G401.6 (cell line): ENCODE measurements at regions not wholly inside any gene's neighbourhood (a gene's known extent, or its start where the extent isn't known, plus 50 kb on each side); places are given as distances from the start of the nearest gene placed in this dataset.

Source experiments
- FAIRE-seq: peaks from 2 replicates; lab custom pipeline; 2012; peaks lifted over from hg19 to GRCh38; lab: Jason Lieb, UNC

- no peak for FAIRE-seq
These were observed 52.0 kb upstream of the RPL11 start for GRCh38 chr1:23639460-23640095.

- FAIRE-seq: no peak
These were observed 52.8 kb upstream of the RPL11 start for GRCh38 chr1:23638786-23639241.

DNA sequence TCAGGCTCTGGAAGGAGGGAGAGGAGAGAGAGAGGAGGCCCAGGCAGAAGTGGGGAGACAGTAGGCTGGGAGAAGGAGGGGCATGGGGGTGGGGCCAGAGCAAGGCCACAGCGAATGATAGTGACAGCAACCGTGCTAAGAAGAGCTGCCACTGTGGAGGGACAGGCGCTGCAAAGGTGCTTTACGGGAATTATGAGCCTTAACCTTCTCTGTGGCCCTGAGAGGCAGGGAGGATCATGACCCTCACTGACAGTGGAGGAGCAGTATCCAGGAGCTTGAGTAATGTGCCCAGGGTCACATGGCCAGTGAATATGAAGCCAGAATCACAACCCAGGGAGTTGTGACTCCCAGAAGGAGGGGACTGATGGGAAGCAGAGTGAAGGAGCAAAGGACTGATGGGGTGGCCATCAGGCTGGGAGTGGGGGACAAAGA lies 53.4 kb upstream of the RPL11 start:
- no peak for FAIRE-seq

- FAIRE-seq: no peak
These were observed 55.6 kb upstream of the RPL11 start for GRCh38 chr1:23636009-23636408.

DNA sequence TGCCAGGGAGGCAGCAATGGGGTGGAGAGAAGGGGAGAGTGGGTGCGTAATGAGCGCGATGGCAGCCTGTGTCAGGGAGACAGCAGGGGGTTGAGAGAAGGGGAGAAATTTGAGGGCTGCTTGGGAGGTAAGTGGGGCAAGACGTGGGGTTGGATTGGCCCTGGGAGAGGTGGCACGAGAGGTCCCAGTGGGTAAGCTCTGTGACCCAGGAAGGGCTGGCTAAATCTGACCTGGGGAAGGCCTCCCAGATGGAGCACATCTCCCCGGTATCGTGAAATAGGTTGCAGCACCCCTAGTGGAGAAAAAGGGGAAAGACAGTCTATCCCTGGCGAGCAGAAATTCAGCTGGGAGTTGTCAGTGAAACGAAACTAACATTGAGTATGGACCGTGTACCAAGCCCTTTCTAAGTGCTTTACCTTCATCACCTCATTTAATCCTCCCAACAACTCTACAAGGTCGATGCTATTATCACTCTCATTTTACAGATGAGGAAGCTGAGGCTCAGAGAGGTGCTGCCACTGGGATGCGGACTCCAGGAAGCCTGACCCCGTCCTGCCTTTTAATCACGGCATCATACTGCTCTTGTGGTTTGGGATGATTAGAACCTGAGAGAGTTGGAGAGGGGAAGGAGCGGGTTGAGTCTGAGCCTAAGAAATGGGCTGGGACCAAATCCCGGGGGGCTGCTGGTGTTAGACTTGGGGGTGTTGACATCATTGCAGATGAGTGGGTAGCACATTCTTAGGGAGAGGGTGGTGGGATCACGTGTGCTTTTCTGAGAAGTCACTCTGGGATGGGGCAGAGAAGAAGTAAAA lies 56.6 kb upstream of the RPL11 start:
- FAIRE-seq: peak; percentile 89

- FAIRE-seq: no peak
These were observed 57.1 kb upstream of the RPL11 start for GRCh38 chr1:23634518-23634839.

DNA sequence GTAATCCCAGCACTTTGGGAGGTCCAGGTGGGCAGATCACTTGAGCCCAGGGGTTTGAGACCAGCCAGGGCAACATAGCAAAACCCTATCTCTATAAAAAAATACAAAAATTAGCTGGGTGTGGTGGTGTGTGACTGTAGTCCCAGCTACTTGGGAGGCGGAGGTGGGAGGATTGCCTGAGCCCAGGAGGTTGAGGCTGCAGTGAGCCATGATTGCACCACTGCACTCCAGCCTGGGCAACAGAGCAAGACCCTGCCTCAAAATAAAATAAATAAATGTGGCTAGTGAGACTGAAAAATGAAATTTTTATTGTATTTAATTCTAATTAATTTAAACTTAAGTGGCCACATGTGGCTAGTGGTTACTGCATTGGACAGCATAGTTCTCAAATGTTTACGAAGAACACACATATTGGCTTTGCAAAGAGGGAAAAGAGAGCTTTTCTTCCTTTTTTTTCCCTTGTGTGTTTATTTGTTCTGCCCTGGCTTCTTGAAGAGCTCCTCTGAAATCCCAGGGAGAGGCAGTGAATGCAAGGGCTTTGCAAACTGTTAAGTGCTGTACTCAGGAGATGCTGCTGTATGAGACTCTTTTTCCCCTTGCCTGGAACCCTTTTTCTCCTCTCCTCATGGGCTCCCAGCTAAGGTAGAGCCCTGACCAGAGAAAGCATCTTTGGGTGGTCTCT lies 59.0 kb upstream of the RPL11 start:
- FAIRE-seq: no peak

DNA sequence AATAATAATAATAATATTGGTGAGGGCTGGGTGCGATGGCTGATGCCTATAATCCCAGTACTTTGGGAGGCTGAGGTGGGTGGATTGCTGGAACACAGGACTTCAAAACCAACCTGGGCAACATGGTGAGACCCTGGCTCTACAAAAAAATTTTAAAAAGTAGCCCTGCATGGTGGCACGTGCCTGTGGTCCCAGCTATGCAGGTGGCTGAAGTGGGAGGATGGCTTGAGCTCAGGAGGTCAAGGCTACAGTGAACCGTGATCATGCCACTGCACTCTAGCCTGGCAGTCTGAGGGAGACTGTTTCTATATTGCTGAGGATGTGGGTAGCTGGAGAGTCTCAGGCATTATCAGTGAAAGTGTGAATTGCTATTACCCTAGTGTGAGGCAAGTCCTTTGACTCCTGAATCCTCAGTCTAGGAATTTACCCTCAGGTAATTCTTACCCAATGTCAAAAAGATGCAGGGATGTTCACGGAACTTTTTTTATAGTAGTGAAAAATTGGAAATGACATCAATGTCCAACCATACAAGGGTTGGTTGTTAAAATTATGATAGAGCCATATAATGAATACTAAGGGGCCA lies 61.8 kb upstream of the RPL11 start:
- FAIRE-seq: peak; percentile 11

DNA sequence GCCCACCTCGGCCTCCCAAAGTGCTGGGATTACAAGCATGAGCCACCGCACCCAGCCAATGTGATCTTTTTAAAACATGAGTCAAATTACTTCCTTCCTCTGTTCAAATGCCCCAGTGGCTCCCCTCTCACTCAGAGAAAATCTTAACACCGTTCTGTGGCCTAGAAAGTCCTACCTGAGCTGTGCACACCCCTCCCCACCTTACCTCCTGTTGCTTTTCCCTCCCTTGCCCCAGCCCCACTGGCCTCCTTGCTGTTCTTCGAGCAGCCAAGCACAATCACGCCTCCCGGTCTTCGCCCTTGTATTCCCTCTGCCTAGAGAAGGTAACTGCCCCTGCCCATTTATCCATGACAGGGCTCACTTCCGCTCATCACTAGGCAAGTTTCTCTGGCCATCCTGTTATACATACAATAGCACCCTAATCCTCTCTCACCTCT lies 62.6 kb upstream of the RPL11 start:
- FAIRE-seq: no peak

DNA sequence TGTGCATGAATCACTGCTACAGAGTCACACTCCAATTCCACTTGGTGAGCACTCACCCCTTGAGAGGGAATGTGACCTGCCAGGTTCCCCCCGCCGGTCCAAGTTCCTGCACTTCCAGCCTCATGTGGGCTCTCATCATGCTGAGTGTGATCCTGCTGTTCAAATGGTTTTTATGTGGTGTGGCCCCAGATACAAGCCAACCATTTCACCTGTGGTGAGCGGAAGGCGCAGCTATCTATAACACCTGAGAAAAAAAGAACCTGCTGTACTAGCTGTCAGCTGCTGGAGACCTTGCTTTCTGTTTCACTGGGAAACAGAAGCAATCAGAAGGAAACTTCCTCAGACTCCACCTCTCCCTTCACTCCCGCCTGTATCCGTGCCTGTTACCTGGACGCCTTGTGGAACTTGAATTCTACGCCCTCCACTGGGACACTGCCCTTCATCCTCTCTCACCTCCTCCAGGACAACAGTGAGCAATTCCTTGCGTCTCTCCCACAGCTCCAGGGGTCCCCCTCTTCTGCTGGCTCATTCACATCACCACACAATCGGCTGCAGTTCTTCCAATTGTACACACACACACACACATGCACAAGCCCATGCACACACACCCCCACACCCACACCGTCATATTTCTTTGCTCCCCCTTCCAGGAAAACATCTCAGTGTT lies 64.4 kb upstream of the RPL11 start:
- no peak for FAIRE-seq

GRCh38 chr1:23625929-23626535 lies 65.6 kb upstream of the RPL11 start:
- no peak for FAIRE-seq

- no peak for FAIRE-seq
These were observed 66.1 kb upstream of the RPL11 start for GRCh38 chr1:23625459-23625858.

DNA sequence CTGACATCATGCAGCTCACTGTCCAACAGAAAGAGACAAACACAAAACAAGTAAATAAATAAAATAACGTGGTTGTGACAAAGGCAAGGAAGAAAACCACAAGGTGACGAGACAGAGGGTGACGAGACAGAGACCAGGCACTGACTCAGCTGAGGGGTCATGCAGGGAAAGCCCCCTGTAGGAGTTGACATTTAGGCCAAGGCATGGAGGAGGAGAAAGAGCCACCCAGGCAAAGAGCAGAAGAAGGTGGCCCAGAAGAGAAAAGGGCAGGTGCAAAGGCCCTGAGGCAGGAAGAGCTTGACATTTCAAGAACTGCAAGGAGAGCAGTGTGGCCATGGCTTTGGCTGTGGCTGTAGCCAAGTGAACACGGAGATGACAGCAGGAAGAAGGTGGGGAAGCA lies 65.1 kb upstream of the ID3 start:
- FAIRE-seq: no peak

- FAIRE-seq: no peak
These were observed 63.0 kb upstream of the ID3 start for GRCh38 chr1:23622284-23622683.

GRCh38 chr1:23620605-23621004 lies 61.3 kb upstream of the ID3 start:
- FAIRE-seq: no peak

DNA sequence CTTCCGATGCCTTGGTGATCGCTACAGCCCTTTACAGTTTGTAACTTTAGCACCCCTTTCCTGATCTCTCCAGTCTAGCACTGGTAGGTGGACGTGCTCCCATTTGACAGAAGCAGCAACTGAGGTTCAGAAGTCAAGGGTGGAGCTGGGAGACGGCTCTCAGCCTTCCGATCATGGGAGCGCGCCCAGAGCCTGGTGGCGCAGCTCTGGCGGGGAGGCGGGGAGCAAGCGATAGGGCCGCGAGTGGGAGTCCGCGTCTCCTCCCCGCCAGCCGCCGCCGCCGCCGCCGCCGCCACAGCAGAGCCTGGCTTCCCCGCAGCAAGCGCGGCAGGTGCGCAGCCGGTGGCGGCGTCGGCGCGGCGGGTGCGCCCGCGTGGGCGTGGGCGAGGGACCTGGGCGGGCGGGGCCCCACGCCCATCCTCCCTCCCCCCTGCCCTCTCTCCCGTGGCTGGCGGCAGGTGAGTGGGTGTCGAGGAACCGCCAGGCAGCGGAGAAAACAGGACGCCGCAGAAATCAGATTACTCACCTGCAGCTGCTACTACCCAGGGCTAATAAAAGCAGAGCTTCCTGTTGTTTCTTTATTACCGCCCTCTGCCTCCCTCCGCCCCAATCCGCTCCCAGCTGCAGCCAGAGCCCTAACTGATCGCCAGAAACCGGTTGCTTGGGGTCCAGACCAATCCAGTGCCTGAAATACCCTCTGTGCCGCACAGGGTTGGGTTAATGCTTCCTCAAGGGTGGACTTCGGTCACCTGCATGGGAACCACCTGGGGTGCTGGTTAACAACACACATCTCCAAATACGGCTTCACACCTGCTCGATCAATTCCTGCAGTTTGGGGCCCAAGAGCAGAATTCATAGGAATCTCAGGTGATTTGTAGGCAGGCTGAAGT lies 60.2 kb upstream of the ID3 start:
- no peak for FAIRE-seq

GRCh38 chr1:23618586-23619083 lies 59.3 kb upstream of the ID3 start:
- no peak for FAIRE-seq

DNA sequence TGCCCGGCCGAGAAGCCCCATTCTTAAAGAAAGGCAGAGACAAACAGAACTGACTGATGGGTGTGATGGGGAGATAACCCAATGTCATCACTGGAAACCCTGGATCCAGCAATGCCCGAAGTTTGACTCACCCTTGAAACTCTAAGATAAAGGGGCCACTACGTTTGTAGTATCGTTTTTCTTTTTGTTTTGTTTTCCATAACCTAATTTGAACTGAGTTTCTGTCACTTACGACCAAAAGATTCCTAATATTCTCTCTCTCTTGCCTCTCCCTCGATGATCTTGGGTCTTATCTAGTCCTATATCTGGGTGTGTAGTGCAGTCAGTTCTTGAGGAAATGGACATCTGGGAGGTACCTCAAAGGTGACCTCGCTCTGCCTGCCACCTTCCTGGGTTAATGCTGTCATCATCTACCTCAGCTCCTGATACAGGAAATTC lies 57.8 kb upstream of the ID3 start:
- FAIRE-seq: no peak

GRCh38 chr1:23616292-23616824 lies 57.1 kb upstream of the ID3 start:
- no peak for FAIRE-seq

GRCh38 chr1:23615852-23616251 lies 56.6 kb upstream of the ID3 start:
- FAIRE-seq: no peak
